Loucy (cell line): ENCODE measurements at regions not wholly inside any gene's neighbourhood (a gene's known extent, or its start where the extent isn't known, plus 50 kb on each side); places are given as distances from the start of the nearest gene placed in this dataset.
"Not testable (repeated sequence)": the region's sequence is repeated elsewhere in the genome, so short reads cannot be mapped to it uniquely, and the experiment has no call there.

ENCODE experiments used
- H2AFZ ChIP-seq: fragments of 200-600 bp; sonication (generic); 2 replicates; pipeline ENCODE4 v1.6.0; 2016; ENCODE audit warnings: antibody characterized with exemption, mild to moderate bottlenecking, low read length, moderate library complexity
- H3F3A ChIP-seq: fragments of 200-600 bp; 2 replicates; pipeline ENCODE4 v1.6.0; 2016; ENCODE audit warnings: antibody characterized with exemption, low read depth, mild to moderate bottlenecking
- H3K27me3 ChIP-seq: fragments of 200-600 bp; sonication (generic); 2 replicates; pipeline ENCODE4 v1.6.1; 2014; ENCODE audit warnings: low read length, mild to moderate bottlenecking; ENCODE audit not compliant: insufficient read depth, poor library complexity, severe bottlenecking
- H3K36me3 ChIP-seq: fragments of 200-600 bp; sonication (generic); 2 replicates; pipeline ENCODE4 v1.6.1; 2016; ENCODE audit warnings: low read length; ENCODE audit not compliant: insufficient read depth
- H3K4me1 ChIP-seq: fragments of 200-600 bp; sonication (generic); 2 replicates; pipeline ENCODE4 v1.5.1; 2014; ENCODE audit warnings: low read length, mild to moderate bottlenecking; ENCODE audit not compliant: insufficient read depth, poor library complexity, severe bottlenecking
- H3K4me2 ChIP-seq: fragments of 200-600 bp; sonication (generic); 2 replicates; pipeline ENCODE4 v1.6.0; 2014; ENCODE audit warnings: antibody characterized with exemption, low read length, low read depth, mild to moderate bottlenecking; ENCODE audit not compliant: poor library complexity, severe bottlenecking
- H3K4me3 ChIP-seq: fragments of 200-600 bp; sonication (generic); 2 replicates; pipeline ENCODE4 v1.5.1; 2014; ENCODE audit warnings: low read length, mild to moderate bottlenecking, mixed read lengths; ENCODE audit not compliant: poor library complexity, severe bottlenecking
- H3K79me2 ChIP-seq: fragments of 200-600 bp; sonication (generic); 2 replicates; pipeline ENCODE4 v1.6.1; 2014; ENCODE audit warnings: low read length; ENCODE audit not compliant: insufficient read depth
- H3K9ac ChIP-seq: fragments of 200-600 bp; sonication (generic); 2 replicates; pipeline ENCODE4 v1.6.0; 2014; ENCODE audit warnings: mild to moderate bottlenecking, low read depth, low read length, moderate library complexity; ENCODE audit not compliant: poor library complexity, severe bottlenecking
- H3K9me2 ChIP-seq: fragments of 200-600 bp; sonication (generic); replicated peaks from 2 replicates; pipeline ENCODE4 v1.6.1; 2016; ENCODE audit warnings: low read depth, low read length, mixed read lengths
- H3K9me3 ChIP-seq: fragments of 200-600 bp; sonication (generic); 2 replicates; pipeline ENCODE4 v1.6.1; 2014; ENCODE audit warnings: mild to moderate bottlenecking, antibody characterized with exemption, low read length, low read depth; ENCODE audit not compliant: insufficient read depth
- H4K20me1 ChIP-seq: fragments of 200-600 bp; sonication (generic); 2 replicates; pipeline ENCODE4 v1.6.0; 2014; ENCODE audit warnings: antibody characterized with exemption, low read length, mild to moderate bottlenecking; ENCODE audit not compliant: insufficient read depth, poor library complexity, severe bottlenecking

DNA sequence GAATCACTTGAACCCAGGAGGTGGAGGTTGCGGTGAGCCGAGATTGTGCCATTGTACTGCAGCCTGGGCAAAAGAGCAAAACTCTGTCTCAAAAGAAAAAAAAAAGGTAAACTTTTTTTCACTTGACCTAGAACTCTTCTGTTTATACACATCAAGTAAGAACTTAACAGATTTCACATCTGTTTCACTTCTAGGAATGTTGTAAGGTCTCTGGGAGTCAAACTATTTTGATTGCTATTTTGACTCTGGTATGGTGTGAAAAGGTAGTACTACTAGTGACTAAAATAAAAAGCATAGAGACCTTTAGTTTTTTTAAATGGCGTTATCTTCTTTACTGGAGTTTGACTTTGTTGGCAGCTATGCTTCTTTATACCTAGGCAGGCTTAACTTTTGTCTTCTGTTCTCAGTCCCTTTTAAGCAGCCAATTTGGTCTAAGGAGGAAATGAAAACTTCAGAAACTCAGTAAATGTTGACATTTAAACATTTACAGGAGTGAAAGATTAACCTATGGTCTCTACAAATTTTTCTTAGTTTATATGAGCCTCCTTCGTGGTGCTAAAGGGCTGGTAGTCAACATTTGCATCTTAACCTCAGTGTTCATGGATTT lies 84.7 kb downstream of the METTL2B start:
- not testable (repeated sequence) for H3K4me2 ChIP-seq, H3K36me3 ChIP-seq, H3F3A ChIP-seq, H2AFZ ChIP-seq, H3K9me3 ChIP-seq, H3K9me2 ChIP-seq, H3K4me1 ChIP-seq, H3K27me3 ChIP-seq, H3K4me3 ChIP-seq, H3K9ac ChIP-seq
- H3K79me2 ChIP-seq = peaks cover 69% of the 10 kb centered on the region
- peaks cover 29% of the 10 kb centered on the region for H4K20me1 ChIP-seq

DNA sequence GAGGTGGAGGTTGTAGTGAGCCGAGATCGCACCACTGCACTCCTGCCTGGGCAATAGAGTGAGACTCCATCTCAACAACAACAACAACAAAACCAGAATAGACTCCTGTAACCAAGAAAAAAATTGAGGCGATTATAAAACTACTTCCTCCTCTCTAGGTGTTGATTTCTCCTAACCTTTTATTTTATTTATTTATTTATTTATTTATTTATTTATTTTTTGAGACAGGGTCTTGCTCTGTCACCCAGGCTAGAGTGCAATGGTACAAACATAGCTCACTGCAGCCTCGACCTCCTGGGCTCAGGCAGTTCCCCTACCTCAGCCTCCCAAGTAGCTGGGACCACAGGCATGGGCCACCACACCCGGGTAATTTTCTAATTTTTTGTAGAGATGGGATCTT lies 86.2 kb downstream of the METTL2B start:
- Histone ChIP-seq H4K20me1 (peaks cover 29% of the 10 kb centered on the region), H3K79me2 (peaks cover 78% of the 10 kb centered on the region)
- not testable (repeated sequence) for H3K36me3 ChIP-seq

DNA sequence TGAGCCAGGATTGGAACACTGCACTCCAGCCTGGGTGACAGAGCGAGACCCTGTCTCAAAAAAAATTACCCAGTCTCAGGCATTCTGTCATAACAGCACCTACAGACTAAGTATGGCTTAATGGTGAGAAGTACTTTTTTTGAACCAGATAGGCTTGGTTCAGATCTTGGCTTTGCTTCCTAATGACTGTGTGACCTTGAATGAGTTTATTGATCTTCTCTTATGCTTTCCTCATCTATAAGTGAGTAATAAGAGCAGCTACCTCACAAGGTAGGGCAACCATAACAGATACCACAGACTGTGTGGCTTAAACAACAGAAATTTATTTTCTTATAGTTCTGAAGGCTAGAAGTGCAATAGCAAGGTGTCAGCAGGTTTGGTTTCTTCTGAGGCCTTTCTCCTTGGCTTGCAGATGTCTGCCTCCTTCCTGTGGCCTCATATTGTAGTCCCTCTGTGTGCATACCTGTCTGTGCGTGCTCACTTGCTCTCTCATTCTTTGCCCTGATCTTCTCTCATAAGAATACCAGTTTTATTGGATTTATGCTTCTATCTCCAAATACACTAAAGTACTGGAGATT lies 87.7 kb downstream of the METTL2B start:
- H3K4me1 ChIP-seq, H3K9ac ChIP-seq, H3K9me3 ChIP-seq, H3K4me3 ChIP-seq, H3F3A ChIP-seq, H3K9me2 ChIP-seq, H3K36me3 ChIP-seq, H3K27me3 ChIP-seq, H3K4me2 ChIP-seq, H2AFZ ChIP-seq: not testable (repeated sequence)
- Histone ChIP-seq H3K79me2 (peaks cover 74% of the 10 kb centered on the region), H4K20me1 (peaks cover 35% of the 10 kb centered on the region)

More for the DNA sequence above, 86.2 kb downstream of the METTL2B start:
- H3K9ac ChIP-seq, H3K27me3 ChIP-seq, H3K9me2 ChIP-seq, H2AFZ ChIP-seq, H3K9me3 ChIP-seq, H3K4me3 ChIP-seq, H3F3A ChIP-seq, H3K4me1 ChIP-seq, H3K4me2 ChIP-seq: not testable (repeated sequence)

DNA sequence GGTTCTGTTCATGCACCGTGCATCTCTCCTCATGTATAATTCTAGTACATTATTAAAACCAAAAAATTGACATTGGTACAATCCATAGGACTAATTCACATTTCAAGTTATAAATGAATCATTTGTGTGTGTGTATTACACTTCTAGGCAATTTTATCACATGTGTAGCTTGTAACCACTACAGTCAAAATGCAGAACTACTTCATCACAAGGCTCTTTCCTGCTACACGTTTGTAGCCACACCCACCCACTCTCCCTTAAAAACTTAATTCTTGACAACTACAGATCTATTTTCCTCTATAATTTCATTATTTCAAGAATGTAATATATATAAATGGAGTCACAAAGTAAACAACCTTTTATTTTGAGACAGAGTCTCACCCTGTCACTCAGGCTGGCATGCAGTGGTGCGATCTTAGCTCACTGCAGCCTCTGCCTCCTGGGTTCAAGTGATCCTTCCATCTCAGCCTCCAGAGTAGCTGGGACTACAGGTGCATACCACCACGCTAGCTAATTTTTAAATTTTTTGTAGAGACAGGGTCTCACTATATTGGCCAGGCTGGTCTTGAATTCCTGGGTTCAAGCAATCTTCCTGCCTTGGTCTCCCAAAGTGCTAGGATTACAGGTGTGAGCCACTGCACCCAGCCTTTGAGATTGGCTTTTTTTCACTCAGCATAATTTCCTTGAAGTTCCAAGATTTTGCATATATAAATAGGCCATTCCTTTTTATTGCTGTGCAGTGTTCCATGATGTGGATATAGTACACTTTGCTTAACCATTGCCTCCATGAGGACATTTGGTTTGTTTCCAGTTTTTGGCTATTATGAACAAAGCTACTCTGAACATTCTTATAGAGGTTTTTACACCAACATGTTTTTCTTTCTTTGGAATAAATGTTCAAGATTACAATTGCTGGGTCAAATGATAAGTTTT lies 88.7 kb downstream of the METTL2B start:
- H2AFZ ChIP-seq = not testable (repeated sequence)

DNA sequence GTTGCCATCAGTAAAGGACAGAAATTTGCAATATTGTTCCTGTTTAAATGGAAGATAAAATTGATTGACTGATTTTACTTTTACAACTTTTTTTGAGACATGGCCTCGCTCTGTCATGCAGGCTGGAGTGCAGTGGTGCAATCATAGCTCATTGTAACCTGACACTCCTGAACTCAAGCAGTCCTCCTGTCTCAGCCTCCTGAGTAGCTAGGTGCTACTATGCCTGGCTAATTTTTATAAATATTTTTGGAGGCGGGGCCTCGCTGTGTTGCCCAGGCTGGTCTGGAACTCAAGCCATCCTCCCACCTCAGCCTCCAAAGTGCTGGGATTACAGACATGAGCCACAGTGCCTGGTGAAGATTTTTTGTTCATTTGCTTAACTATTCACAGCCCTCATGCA lies 96.8 kb upstream of the GARIN1A start:
- H2AFZ ChIP-seq, H3K4me3 ChIP-seq, H3K4me2 ChIP-seq, H3K9me3 ChIP-seq, H3K9me2 ChIP-seq, H3K9ac ChIP-seq, H3K4me1 ChIP-seq, H3K27me3 ChIP-seq, H3F3A ChIP-seq, H4K20me1 ChIP-seq: not testable (repeated sequence)
- Histone ChIP-seq H3K36me3 (peaks cover 14% of the 10 kb centered on the region; the same call in 1 of the 2 replicates), H3K79me2 (peaks cover 24% of the 10 kb centered on the region)

More for the DNA sequence above, 88.7 kb downstream of the METTL2B start:
- not testable (repeated sequence) for H3K4me3 ChIP-seq, H3K9me3 ChIP-seq, H3K27me3 ChIP-seq, H3K4me1 ChIP-seq, H3K36me3 ChIP-seq, H3K4me2 ChIP-seq, H3K9ac ChIP-seq, H3F3A ChIP-seq, H3K9me2 ChIP-seq
- peaks cover 29% of the 10 kb centered on the region for H4K20me1 ChIP-seq
- peaks cover 74% of the 10 kb centered on the region for H3K79me2 ChIP-seq

DNA sequence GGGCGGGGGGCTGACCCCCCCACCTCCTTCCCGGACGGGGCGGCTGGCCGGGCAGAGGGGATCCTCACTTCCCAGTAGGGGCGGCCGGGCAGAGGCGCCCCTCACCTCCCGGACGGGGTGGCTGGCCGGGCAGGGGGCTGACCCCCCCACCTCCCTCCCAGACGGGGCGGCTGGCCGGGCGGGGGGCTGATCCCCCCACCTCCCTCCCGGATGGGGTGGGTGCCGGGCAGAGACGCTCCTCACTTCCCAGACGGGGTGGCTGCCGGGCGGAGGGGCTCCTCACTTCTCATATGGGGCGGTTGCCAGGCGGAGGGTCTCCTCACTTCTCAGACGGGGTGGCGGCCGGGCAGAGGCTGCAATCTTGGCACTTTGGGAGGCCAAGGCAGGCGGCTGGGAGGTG lies 95.1 kb upstream of the GARIN1A start:
- H3K4me3 ChIP-seq, H3K4me2 ChIP-seq, H3K9me3 ChIP-seq, H3K9me2 ChIP-seq, H3K27me3 ChIP-seq, H4K20me1 ChIP-seq, H3K4me1 ChIP-seq, H3K9ac ChIP-seq, H2AFZ ChIP-seq, H3F3A ChIP-seq: not testable (repeated sequence)
- peaks cover 19% of the 10 kb centered on the region; the same call in 1 of the 2 replicates for H3K36me3 ChIP-seq
- peaks cover 11% of the 10 kb centered on the region for H3K79me2 ChIP-seq

DNA sequence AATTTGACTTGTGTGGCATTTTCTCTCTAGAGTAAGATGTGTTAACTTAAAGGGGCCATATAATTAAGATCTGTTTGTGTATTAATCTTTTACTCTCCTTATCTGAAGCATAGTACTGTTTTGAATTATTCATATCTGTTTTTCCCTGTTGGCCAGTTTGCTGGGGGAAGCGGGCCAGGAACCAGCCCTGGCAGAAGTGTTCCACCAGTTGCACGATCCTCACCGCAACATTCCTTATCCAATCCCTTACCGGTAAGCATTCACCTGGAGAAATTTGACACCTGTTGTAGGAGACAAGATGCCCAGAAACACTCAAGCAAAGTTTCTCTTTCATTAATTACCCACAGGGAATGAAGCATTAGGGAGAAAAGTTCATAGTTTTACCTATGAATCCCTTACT lies 92.2 kb upstream of the GARIN1A start:
- H3K27me3 ChIP-seq, H3K9me2 ChIP-seq, H3K4me3 ChIP-seq, H2AFZ ChIP-seq, H3K4me1 ChIP-seq, H3F3A ChIP-seq, H3K9me3 ChIP-seq, H4K20me1 ChIP-seq, H3K79me2 ChIP-seq, H3K4me2 ChIP-seq, H3K9ac ChIP-seq: not testable (repeated sequence)
- H3K36me3 ChIP-seq = peaks cover 26% of the 10 kb centered on the region; the same call in 1 of the 2 replicates
